ENCODE measurements at regions not wholly inside any gene's neighbourhood (a gene's known extent, or its start where the extent isn't known, plus 50 kb on each side); places are given as distances from the start of the nearest gene placed in this dataset.

DNA sequence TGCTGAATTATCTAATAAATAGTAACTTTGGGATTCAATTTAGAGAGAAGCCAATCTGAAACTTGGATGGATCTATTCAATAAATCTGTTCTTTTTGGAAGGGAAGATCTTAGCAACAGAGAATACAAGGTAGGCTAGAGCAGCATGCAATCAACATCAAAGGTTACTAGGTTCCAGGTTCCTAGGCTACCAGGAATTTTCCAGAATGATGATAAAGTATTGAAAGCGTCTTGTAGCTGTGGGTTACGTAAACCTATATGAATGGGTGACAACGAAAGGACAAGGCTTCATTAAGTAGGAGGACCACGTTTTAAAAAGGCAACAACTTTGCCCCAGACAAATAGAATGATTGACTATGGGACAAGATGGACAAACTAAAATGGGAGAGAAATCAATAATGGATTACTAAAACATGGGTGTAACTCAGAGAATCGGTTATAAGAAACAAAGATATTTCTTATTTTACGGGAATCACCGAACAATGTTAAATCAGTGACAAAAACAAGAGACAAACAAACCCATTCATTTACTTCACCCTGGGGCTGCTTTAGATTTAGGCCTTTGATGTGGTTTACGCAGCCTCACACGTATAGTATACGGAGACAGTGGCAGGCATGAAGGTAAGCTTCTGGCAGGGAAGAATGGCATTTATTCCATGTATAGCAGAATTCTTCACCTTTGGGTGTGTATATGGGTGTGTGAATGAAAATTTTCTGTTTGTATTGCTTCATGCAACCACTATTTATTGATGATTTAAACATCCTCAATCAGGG lies 732.6 kb upstream of the PABPC4L start:
- TF ChIP-seq, protein P1, sequence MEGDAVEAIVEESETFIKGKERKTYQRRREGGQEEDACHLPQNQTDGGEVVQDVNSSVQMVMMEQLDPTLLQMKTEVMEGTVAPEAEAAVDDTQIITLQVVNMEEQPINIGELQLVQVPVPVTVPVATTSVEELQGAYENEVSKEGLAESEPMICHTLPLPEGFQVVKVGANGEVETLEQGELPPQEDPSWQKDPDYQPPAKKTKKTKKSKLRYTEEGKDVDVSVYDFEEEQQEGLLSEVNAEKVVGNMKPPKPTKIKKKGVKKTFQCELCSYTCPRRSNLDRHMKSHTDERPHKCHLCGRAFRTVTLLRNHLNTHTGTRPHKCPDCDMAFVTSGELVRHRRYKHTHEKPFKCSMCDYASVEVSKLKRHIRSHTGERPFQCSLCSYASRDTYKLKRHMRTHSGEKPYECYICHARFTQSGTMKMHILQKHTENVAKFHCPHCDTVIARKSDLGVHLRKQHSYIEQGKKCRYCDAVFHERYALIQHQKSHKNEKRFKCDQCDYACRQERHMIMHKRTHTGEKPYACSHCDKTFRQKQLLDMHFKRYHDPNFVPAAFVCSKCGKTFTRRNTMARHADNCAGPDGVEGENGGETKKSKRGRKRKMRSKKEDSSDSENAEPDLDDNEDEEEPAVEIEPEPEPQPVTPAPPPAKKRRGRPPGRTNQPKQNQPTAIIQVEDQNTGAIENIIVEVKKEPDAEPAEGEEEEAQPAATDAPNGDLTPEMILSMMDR (IDR thresholded peaks at IDR 0.05), result no peak
- TF ChIP-seq POLR2A (IDR thresholded peaks at IDR 0.05), result no peak
